Thyroid gland (tissue), 4 donors: ENCODE measurements at regions not wholly inside any gene's neighbourhood (a gene's known extent, or its start where the extent isn't known, plus 50 kb on each side); places are given as distances from the start of the nearest gene placed in this dataset.

Experiments
- POLR2A ChIP-seq, 2 donors: fragments of 450-650 bp; IDR thresholded peaks; one replicate each; pipeline ENCODE4 v1.6.1; 2017; ENCODE audit warnings: antibody characterized with exemption in 2 of 2, mild to moderate bottlenecking in 2 of 2, moderate library complexity in 1 of 2
- TF ChIP-seq, protein P1 (sequence below), 6 experiments: fragments of 200-600 bp in 3 of 6; fragments of 450-650 bp in 3 of 6; sonication (generic) in 3 of 6; IDR thresholded peaks; one replicate each; pipeline ENCODE4 v1.5.1; 2016 to 2019; ENCODE audit warnings: antibody characterized with exemption in 6 of 6, mild to moderate bottlenecking in 2 of 6, inconsistent platforms in 1 of 6, moderate library complexity in 1 of 6

DNA sequence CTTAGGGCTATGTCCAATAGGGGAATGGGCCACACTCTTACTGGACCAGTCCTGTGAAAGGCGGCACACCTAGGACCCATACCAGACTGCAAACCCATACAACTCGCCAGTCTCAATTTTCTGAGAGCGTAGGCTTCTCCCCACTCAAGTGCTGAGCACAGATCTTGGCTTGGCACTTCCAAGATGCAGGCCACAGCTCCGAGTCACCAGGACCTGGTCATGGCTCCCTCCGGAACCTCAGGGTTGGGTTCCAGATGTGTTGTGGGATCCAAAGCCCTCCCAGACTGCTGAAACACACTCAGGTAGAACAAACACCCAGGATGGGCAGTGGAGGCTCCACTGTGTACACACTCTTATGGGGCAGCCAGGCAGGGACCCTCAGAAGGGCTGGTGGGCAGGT, 103.3 kb downstream of the TMEM144 start:
- TF ChIP-seq, protein P1, sequence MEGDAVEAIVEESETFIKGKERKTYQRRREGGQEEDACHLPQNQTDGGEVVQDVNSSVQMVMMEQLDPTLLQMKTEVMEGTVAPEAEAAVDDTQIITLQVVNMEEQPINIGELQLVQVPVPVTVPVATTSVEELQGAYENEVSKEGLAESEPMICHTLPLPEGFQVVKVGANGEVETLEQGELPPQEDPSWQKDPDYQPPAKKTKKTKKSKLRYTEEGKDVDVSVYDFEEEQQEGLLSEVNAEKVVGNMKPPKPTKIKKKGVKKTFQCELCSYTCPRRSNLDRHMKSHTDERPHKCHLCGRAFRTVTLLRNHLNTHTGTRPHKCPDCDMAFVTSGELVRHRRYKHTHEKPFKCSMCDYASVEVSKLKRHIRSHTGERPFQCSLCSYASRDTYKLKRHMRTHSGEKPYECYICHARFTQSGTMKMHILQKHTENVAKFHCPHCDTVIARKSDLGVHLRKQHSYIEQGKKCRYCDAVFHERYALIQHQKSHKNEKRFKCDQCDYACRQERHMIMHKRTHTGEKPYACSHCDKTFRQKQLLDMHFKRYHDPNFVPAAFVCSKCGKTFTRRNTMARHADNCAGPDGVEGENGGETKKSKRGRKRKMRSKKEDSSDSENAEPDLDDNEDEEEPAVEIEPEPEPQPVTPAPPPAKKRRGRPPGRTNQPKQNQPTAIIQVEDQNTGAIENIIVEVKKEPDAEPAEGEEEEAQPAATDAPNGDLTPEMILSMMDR (IDR thresholded peaks at IDR 0.05), result no peak
- no peak for TF ChIP-seq POLR2A (IDR thresholded peaks at IDR 0.05)
